Loucy (cell line): ENCODE measurements at regions not wholly inside any gene's neighbourhood (a gene's known extent, or its start where the extent isn't known, plus 50 kb on each side); places are given as distances from the start of the nearest gene placed in this dataset.

ENCODE experiments used
- EZH2phosphoT487 ChIP-seq: fragments of 200-600 bp; IDR thresholded peaks from 2 replicates; pipeline ENCODE4 v1.6.1; 2018; ENCODE audit warnings: antibody characterized with exemption, mild to moderate bottlenecking, moderate library complexity, borderline replicate concordance
- TF ChIP-seq, protein P1 (sequence below): fragments of 200-600 bp; sonication (generic); conservative IDR thresholded peaks from 2 replicates; pipeline ENCODE4 v1.5.1; 2014; ENCODE audit warnings: mild to moderate bottlenecking, antibody characterized with exemption, low read length

DNA sequence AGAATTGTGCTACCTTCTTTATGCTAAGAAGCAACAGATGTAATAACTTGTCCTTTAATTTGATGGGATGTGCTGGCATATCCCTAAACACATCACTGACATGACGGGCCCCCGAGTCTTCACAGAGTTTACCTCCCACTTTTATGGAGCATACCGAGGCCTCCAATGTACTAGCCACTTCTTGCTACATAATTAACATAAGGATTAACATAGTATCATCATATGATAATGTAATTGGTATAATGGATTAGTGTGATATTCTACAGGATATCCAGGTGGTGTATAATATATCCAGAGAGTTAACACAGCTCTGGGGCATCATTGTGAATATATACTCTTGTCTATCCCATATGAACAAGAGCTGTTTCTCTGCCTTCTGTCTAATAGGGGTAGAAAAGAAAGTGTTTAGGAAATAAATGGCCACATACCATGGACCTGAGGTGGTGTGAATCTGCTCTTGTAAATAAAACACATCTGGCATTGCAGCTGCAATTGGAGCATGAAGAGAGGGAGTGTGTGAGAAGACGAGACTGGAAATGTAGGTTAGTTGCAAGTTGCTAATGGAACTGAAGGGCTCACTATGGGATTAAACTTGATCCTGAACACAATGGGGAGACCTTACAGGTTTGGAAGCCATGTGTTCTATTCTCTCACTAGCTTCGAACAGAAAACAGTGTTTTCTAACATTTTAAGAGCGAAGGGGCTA is 102.3 kb downstream of the IYD start:
- TF ChIP-seq, protein P1, sequence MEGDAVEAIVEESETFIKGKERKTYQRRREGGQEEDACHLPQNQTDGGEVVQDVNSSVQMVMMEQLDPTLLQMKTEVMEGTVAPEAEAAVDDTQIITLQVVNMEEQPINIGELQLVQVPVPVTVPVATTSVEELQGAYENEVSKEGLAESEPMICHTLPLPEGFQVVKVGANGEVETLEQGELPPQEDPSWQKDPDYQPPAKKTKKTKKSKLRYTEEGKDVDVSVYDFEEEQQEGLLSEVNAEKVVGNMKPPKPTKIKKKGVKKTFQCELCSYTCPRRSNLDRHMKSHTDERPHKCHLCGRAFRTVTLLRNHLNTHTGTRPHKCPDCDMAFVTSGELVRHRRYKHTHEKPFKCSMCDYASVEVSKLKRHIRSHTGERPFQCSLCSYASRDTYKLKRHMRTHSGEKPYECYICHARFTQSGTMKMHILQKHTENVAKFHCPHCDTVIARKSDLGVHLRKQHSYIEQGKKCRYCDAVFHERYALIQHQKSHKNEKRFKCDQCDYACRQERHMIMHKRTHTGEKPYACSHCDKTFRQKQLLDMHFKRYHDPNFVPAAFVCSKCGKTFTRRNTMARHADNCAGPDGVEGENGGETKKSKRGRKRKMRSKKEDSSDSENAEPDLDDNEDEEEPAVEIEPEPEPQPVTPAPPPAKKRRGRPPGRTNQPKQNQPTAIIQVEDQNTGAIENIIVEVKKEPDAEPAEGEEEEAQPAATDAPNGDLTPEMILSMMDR: no peak
- TF ChIP-seq EZH2phosphoT487: no peak
